DND-41 (cell line): ENCODE measurements at regions not wholly inside any gene's neighbourhood (a gene's known extent, or its start where the extent isn't known, plus 50 kb on each side); places are given as distances from the start of the nearest gene placed in this dataset.

Experiments
- CTCF ChIP-seq: IDR thresholded peaks from 2 replicates; pipeline ENCODE4 v1.5.1; 2012; ENCODE audit warnings: borderline replicate concordance, low read length, moderate library complexity, mild to moderate bottlenecking; ENCODE audit not compliant: poor library complexity, severe bottlenecking; ENCODE audit errors: extremely low read depth
- EZH2 ChIP-seq: IDR thresholded peaks from 3 replicates; pipeline ENCODE4 v1.6.1; 2012; ENCODE audit warnings: borderline replicate concordance, low read depth, mild to moderate bottlenecking, moderate library complexity, low read length, inconsistent platforms; ENCODE audit not compliant: severe bottlenecking

- no peak for TF ChIP-seq EZH2
- TF ChIP-seq CTCF: no peak
Measured at GRCh38 chr1:70919706-70920323, 127.8 kb downstream of the PTGER3 start.
